Mesodermal cell (in vitro differentiated cells): ENCODE measurements at regions not wholly inside any gene's neighbourhood (a gene's known extent, or its start where the extent isn't known, plus 50 kb on each side); places are given as distances from the start of the nearest gene placed in this dataset.
"Not testable (repeated sequence)": the region's sequence is repeated elsewhere in the genome, so short reads cannot be mapped to it uniquely, and the experiment has no call there.

ENCODE experiments used
- H3K27ac ChIP-seq: 2 replicates; pipeline ENCODE4 v1.7.0; 2013; ENCODE audit warnings: mild to moderate bottlenecking, low read depth, low read length, moderate library complexity; ENCODE audit not compliant: severe bottlenecking
- H3K36me3 ChIP-seq: 2 replicates; pipeline ENCODE4 v1.7.1; 2013; ENCODE audit warnings: mild to moderate bottlenecking, low read length, moderate library complexity; ENCODE audit not compliant: control insufficient read depth, insufficient read depth
- H3K4me1 ChIP-seq: one replicate; pipeline ENCODE4 v1.7.1; 2013; ENCODE audit warnings: mild to moderate bottlenecking, low read length; ENCODE audit not compliant: insufficient read depth, control insufficient read depth, poor library complexity, severe bottlenecking
- H3K4me3 ChIP-seq: 2 replicates; pipeline ENCODE4 v1.7.0; 2013; ENCODE audit warnings: low read length, control low read depth, mild to moderate bottlenecking; ENCODE audit not compliant: insufficient read depth, poor library complexity, severe bottlenecking; ENCODE audit errors: extremely low read depth
- H3K9me3 ChIP-seq: 2 replicates; pipeline ENCODE4 v1.7.1; 2013; ENCODE audit warnings: mild to moderate bottlenecking, low read length, moderate library complexity; ENCODE audit not compliant: control insufficient read depth
- WGBS, 2 experiments: methylation state at CpG; one replicate each; pipeline ENCODE4 v1.1.5; 2013; ENCODE audit warnings: missing lambda C conversion rate in 2 of 2; ENCODE audit not compliant: insufficient coverage in 2 of 2; 5-methylcytosine and 5-hydroxymethylcytosine counted together

DNA sequence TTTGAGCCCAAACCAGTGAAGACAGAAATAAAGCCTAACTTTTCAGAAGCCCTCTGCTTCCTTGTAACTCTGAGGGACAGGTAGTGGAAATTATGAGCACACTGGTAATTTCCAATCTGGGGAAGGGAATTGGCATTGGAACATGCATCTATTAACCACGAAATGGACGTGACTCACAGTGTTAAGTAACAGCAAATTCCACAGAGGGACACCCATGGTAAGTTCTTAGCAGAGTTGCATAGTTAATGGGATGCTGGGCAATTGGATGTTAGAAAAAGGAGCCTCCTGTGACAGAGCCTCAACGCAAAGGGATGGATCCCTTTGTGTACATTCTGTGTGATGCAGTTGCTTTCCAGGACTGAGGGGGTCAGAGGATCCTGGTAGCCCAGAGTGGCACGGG is 168.6 kb downstream of the SEMA6D start:
- Histone ChIP-seq H3K27ac (no peak overlapping the region), H3K4me3 (no peak overlapping the region), H3K36me3 (no peaks in the 10 kb centered on the region), H3K9me3 (no peaks in the 10 kb centered on the region), H3K4me1 (peaks cover 9% of the 10 kb centered on the region)
- WGBS, 2 experiments, result 71 to 77% methylated on average over 3 to 4 of the region's 4 CpGs

DNA sequence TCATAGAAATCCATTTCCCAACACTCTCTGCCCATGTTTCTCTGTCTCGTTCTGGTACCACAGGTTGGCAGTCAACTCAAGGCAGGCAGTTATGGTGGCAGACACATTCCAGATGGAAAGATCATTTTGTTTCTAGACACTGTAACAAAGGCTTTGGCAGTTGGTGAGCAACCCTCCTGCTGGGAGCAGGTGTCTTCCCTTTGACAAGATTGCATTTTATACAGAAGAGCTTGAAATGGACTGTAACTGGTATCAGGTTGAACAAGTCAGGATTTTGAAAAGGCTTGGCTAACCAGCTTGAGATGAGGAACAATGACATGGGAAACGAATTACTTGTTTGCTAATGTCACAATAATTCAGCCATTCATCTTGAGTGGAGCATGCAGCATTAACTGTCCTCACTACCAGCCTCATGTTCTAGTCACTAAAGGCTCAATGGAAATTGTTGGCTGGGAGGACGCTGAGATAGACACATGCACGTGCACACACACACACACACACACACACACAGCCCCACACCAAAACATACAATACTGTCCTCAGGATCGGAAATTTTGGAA is 170.0 kb downstream of the SEMA6D start:
- Histone ChIP-seq H3K27ac (no peak overlapping the region), H3K4me1 (peaks cover 9% of the 10 kb centered on the region), H3K36me3 (no peaks in the 10 kb centered on the region), H3K4me3 (no peak overlapping the region), H3K9me3 (no peaks in the 10 kb centered on the region)
- WGBS, 2 experiments, result 100% methylated on average over 1 of the region's 5 CpGs; no CpG with 5 or more reads in 1 of the 2 experiments

- Histone ChIP-seq H3K27ac (no peak overlapping the region), H3K4me1 (peaks cover 9% of the 10 kb centered on the region), H3K4me3 (no peak overlapping the region), H3K9me3 (no peaks in the 10 kb centered on the region), H3K36me3 (no peaks in the 10 kb centered on the region)
- WGBS, 2 experiments, result 67% methylated on average over 1 of the region's 2 CpGs; no CpG with 5 or more reads in 1 of the 2 experiments
Observed at GRCh38 chr15:47888385-47889100, 171.2 kb downstream of the SEMA6D start.

- no peaks in the 10 kb centered on the region for H3K36me3 ChIP-seq
- no CpG with 5 or more reads among the region's 3 CpGs for WGBS, 2 experiments
- H3K9me3 ChIP-seq, result no peaks in the 10 kb centered on the region
- H3K27ac ChIP-seq, result no peak overlapping the region
- no peak overlapping the region for H3K4me3 ChIP-seq
- H3K4me1 ChIP-seq, result no peaks in the 10 kb centered on the region
Observed at GRCh38 chr15:47890397-47891150, 173.3 kb downstream of the SEMA6D start.

GRCh38 chr15:47897525-47897924 is 180.2 kb downstream of the SEMA6D start:
- no peak overlapping the region for H3K4me3 ChIP-seq
- no peaks in the 10 kb centered on the region for H3K9me3 ChIP-seq
- no peaks in the 10 kb centered on the region for H3K36me3 ChIP-seq
- no peak overlapping the region for H3K27ac ChIP-seq
- WGBS, 2 experiments, result 75 to 92% methylated on average over 2 of the region's 2 CpGs
- no peaks in the 10 kb centered on the region for H3K4me1 ChIP-seq

DNA sequence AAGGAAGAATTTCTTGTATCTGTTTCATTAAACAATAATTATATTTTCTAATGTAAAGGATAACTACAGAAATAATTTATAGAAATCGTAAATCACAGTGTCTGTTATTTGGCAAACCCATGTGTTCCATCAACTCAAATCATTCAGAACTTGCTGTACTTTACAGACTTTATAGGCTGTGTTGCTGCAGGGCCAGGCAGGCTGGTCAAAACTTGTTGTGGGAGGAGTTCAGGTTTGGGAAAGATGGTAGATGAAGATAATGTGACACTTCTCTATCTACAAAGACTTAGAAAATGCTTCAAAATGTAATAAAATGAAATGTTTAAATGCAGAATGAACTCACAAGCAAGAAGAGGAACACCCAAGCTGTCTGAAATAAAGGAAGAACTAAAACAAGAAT is 183.4 kb downstream of the SEMA6D start:
- no peaks in the 10 kb centered on the region for H3K4me1 ChIP-seq
- no peaks in the 10 kb centered on the region for H3K36me3 ChIP-seq
- no CpG with 5 or more reads among the region's 1 CpG for WGBS, 2 experiments
- no peak overlapping the region for H3K4me3 ChIP-seq
- H3K27ac ChIP-seq, result no peak overlapping the region
- H3K9me3 ChIP-seq, result peaks cover 7% of the 10 kb centered on the region

GRCh38 chr15:47903368-47903767 is 186.1 kb downstream of the SEMA6D start:
- Histone ChIP-seq H3K4me3 (no peak overlapping the region), H3K4me1 (no peaks in the 10 kb centered on the region), H3K27ac (no peak overlapping the region), H3K36me3 (no peaks in the 10 kb centered on the region), H3K9me3 (peaks cover 7% of the 10 kb centered on the region)

GRCh38 chr15:47908486-47908885 is 191.2 kb downstream of the SEMA6D start:
- Histone ChIP-seq H3K4me3 (no peak overlapping the region), H3K27ac (no peak overlapping the region), H3K36me3 (no peaks in the 10 kb centered on the region), H3K4me1 (no peaks in the 10 kb centered on the region), H3K9me3 (no peaks in the 10 kb centered on the region)
- no CpG with 5 or more reads among the region's 1 CpG for WGBS, 2 experiments

GRCh38 chr15:47908950-47909670 is 191.8 kb downstream of the SEMA6D start:
- no peaks in the 10 kb centered on the region for H3K9me3 ChIP-seq
- 80 to 100% methylated on average over 1 of the region's 4 CpGs for WGBS, 2 experiments
- H3K4me1 ChIP-seq, result no peaks in the 10 kb centered on the region
- H3K36me3 ChIP-seq, result no peaks in the 10 kb centered on the region
- H3K27ac ChIP-seq, result no peak overlapping the region
- H3K4me3 ChIP-seq, result no peak overlapping the region

- not testable (repeated sequence) for H3K9me3 ChIP-seq, H3K4me1 ChIP-seq, H3K36me3 ChIP-seq, H3K27ac ChIP-seq, H3K4me3 ChIP-seq
- 79 to 80% methylated on average over 5 of the region's 6 CpGs for WGBS, 2 experiments
Observed at GRCh38 chr15:47912910-47913309, 195.6 kb downstream of the SEMA6D start.
